GM18951 (cell line): ENCODE measurements at regions not wholly inside any gene's neighbourhood (a gene's known extent, or its start where the extent isn't known, plus 50 kb on each side); places are given as distances from the start of the nearest gene placed in this dataset.

Experiments
- POLR2A ChIP-seq: IDR thresholded peaks from 4 replicates; pipeline ENCODE4 v1.6.1; 2011; ENCODE audit warnings: mild to moderate bottlenecking; ENCODE audit not compliant: insufficient read length, insufficient read depth; ENCODE audit errors: extremely low read depth
- in situ Hi-C: fragments of 300-500 bp; cut with MboI; formaldehyde crosslinking; loops from one replicate; pipeline ENCODE4 v1.12.0; 2022; ENCODE audit warnings: low sequenced_read_pairs, mixed read lengths, inconsistent platforms; ENCODE audit not compliant: unreplicated experiment

DNA sequence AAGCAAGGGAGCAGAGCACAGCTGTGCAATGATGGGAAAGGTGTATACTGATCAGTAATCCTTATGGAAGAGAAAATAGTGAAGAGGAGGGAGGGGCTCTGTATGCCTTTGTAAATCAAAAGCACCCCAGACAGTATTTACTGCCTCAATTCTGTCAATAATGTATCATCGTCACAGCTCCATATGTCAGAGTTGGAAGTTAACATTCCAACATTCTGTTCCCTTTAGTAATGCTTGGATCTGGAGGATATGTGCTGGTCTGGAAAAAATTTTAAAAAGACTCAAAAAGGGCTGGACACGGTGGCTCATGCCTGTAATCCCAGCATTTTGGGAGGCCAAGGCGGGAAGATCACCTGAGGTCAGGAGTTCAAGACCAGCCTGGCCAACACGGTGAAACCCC, 310.4 kb downstream of the ACTL7B start:
- TF ChIP-seq POLR2A: no peak
- in situ Hi-C loops: loop anchor here (25.0 kb wide), 1 partner anchor 1083 kb away; no protein-coding TSS in a partner anchor

DNA sequence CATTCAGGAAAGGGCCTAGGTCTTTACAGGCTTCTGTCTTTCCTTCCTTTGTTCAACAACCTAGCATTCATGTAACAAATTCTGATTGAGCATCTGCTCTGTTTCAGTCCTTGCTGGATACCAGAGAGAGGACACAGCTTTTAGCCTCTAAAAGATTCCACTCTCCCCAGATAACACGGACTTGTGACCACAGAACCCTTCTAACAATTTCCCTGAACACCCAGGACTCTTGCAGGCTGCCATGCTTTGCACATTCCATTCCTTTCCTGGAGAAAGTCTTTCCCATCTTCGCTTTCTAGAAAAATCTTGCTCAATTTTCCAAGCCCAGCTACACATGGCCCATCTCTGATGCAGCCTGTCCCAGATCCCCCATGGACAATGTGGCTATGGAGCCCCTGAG, 310.9 kb downstream of the ACTL7B start:
- no peak for TF ChIP-seq POLR2A
- in situ Hi-C loops: loop anchor here (25.0 kb wide), 1 partner anchor 1083 kb away; no protein-coding TSS in a partner anchor

DNA sequence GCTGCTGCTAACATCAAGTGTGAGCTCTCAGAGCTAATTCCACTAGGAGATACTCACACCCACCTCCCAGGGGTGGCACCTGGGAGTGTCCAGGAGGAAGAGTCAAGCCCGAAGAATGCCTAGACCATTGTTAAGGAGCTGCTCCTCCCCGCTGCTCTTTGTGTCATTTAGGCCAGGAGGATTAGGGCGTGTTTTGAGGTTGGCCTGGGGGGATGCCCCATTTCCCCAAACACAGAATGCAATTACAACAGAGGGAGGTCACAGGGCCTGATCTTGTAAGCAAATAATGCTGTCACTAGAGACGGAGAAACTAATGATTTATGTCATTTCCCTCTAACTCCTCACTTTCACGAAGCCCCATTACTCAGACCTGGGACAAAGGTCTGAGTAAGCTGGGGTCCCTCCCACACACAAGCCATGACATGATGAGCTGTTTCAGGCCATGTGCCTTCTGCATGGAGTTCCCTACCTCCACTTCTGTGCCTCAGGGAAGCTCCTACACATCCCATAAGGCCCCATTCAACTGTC, 312.5 kb downstream of the ACTL7B start:
- in situ Hi-C loops: loop anchor here (25.0 kb wide), 1 partner anchor 1081 kb away; no protein-coding TSS in a partner anchor
- no peak for TF ChIP-seq POLR2A

DNA sequence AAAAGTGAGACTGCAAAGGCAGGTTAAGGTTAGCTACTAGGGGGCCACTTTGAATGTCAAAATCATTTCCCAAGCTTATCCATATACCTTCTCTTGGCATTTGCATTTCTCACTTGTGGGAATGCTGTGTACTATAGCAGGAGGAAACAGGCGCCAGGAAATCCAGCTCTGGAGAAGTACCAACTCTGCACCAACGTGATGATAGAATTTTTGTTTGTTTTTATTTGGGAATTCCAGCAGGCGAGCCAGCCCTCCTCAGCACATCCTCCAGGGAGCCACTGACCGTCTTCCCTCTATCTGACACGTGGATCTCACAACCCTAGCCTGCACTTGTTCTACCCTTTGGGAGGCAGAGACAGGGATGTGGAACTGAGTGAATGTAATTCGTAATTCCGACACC, 318.0 kb downstream of the ACTL7B start:
- in situ Hi-C loops: loop anchor here (25.0 kb wide), 1 partner anchor 1075 kb away; no protein-coding TSS in a partner anchor
- no peak for TF ChIP-seq POLR2A

DNA sequence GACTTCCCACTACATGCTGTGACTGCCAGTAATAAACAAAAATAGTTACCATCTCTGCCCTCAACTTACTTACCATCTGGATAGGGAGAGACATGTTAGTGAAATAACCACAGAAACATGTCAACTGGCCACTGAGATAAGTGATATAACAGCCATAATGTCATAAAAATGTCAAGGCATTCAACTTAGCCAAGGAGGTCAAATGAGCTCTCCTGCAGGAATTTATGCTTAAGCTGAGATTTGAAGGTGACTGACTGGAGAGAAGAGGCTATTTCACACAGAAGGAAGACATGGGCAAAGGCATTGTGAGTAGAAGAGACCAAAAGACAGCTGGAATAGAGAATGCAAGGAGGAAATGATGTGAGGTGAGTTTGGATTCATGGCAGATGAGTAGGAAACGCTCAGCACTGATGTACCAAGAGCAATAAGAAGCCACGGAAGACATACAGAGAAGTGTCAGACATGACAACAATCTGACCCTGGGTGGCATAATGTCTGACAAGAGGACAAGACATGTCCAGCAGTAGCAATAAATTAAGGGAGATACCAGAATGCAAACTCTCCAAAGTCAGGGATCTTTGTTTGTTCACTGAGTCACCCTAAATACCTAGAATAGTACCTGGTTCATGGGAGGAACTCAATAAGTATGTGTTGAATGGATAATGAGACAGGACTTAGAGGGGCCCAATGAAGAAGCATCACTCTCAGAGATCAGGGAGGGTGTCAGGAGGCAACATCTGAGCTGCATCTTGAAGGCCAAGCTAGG, 318.8 kb downstream of the ACTL7B start:
- in situ Hi-C loops: loop anchor here (25.0 kb wide), 1 partner anchor 1075 kb away; no protein-coding TSS in a partner anchor

DNA sequence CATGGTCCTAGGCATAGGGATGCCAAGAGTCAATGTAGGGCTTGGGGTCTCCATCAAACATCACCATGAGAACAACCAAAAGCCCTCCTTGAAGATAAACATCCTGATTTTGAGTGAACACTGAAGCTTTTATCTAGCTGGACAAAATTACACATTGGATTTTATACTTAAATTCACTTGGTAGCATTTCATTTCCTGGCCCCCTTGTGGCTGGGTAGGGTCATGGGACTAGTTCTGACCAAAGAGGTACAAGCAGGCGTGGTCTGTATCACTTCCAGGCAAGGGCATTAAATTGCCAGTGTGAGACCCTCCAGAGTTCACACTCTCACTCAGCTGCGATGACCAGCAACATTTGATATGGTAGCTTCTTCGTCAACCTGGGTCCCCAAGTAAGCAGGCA, 320.3 kb downstream of the ACTL7B start:
- TF ChIP-seq POLR2A: no peak
- in situ Hi-C loops: loop anchor here (25.0 kb wide), 1 partner anchor 1073 kb away; no protein-coding TSS in a partner anchor

More for the DNA sequence above, 318.8 kb downstream of the ACTL7B start:
- no peak for TF ChIP-seq POLR2A

DNA sequence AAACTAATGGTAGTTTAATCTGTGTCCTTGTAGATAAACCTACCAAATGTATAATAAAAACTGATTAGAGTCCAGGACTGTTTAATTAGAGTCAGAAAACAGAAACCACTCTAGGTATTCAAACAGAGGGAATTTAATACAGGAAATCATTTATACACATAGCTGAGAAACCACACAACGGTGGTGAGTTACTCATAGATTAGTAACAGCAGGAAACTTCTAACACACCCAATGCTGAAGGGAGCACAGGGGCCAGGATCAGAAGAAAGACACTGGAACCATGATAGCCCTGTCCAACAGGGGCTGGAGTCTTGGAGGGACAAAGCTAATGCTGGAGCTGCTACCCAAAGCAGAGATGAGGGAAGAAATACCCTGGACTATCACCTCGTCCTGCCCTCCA, 321.0 kb downstream of the ACTL7B start:
- in situ Hi-C loops: loop anchor here (25.0 kb wide), 1 partner anchor 1072 kb away; no protein-coding TSS in a partner anchor

DNA sequence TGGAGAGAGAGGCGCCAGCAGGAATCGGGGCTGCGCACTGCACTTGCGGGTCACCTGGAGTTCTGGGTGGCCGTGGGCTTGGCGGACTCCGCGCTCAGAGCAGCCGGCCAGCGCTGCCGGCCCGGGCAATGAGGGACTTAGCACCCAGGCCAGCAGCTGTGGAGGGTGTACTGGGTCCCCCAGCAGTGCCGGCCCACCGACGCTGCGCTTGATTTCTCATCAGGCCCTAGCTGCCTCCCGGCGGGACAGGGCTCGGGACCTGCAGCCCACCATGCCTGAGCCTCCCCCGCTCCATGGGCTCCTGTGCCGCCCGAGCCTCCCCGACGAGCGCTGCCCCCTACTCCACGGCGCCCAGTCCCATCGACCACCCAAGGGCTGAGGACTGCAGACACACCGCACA, 325.6 kb downstream of the ACTL7B start:
- no peak for TF ChIP-seq POLR2A
- in situ Hi-C loops: loop anchor here (25.0 kb wide), 1 partner anchor 1068 kb away; no protein-coding TSS in a partner anchor

More for the DNA sequence above, 321.0 kb downstream of the ACTL7B start:
- no peak for TF ChIP-seq POLR2A

DNA sequence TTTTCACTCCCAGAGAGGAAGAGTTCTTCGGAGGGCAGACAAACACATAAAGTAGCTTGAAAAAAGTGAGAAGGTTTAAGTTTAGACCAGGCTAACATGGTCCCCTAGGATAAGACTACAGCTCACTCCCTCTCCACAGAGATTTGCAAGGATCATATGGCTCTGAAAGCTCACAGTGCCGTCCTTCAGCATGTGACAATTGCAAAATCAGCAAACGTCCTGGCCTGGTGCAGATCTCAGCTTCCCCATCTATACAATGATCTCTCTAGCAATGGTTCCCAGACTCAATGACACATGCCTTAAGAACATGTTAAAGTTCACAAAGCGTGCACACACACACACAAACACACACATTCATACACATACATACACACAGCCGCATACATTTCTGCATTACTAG, 327.6 kb downstream of the ACTL7B start:
- TF ChIP-seq POLR2A: no peak
- in situ Hi-C loops: loop anchor here (25.0 kb wide), 1 partner anchor 1066 kb away; no protein-coding TSS in a partner anchor

DNA sequence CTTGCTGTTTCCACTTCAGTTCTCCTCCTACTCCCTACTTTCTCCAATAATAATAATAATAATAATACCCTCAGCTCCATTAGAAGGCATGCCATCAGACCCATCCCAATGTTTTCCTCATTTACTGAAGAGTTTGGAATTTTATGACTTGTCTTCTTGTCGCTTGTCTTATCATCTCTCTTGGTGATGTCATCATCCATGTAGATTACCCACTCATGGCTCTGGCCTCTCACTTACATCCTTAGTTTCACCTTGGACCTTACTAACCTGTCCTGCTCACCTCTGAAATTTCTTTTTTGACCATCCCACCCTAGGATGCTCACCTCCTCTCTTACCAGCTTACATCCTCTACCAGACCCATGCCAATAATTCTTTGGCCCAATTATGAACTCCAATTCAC, 329.3 kb downstream of the ACTL7B start:
- in situ Hi-C loops: loop anchor here (25.0 kb wide), 1 partner anchor 1064 kb away; no protein-coding TSS in a partner anchor
- TF ChIP-seq POLR2A: no peak

DNA sequence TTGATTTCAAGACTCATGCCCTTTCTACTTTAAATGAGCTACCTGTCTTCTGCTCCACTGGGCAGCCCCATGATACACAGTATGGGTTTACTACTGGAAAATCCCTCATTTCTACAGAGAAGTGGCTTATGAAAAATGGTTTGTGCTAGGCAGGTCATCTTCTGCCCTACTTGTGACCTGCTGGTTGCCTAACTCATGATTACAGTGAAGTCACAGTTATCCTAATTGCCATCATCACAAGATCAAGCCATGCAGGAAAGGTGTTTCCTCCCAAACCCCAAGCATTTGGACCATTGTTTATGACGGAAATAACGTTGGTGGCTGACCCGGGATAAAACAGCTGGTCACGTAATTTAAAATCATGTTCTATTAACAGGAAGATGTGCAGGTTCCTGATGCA, 330.6 kb downstream of the ACTL7B start:
- TF ChIP-seq POLR2A: no peak
- in situ Hi-C loops: loop anchor here (25.0 kb wide), 1 partner anchor 1063 kb away; no protein-coding TSS in a partner anchor

DNA sequence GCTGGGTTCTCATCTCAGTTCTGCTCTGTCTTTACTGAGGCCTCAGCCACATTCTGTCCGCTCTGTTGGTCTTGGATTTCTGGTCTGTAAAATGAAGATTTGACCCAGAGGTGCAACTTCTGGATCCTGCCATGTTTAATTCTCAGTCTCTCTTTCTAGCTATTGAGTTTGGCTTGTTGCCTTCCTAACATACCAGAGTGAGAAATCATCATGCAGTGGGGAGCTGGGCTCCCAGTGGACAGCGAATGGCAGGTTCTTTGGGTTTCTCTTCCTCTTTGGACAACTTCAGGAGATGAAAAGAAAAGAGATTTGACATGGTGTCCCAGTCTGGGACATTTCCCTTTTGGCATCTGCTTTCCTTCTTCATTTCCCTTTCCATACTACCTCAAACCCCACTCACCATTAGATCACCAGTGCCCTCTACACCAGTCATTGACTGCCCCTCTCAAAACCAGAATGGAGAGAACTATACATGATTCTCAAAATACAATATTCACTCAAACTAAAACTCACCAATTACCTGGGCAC, 334.7 kb downstream of the ACTL7B start:
- TF ChIP-seq POLR2A: no peak
- in situ Hi-C loops: no loop called here

DNA sequence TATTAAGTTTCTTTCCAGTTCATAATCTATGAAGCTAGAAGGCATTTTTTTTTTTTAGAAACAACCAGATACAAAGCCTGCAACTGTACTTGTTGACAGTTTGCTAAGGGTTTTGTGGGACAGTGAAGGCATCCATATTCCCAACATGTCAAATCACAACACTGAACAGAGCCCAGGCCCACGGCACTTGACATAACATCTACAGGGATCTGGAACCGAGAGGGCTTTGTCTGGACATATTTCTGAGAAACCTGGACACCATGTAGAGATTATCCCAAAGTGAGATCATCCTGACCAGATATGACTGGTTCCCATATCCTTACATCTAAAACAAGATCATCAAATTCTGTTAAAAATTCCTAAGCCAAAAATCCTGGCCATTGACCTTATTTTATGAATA, 336.3 kb downstream of the ACTL7B start:
- in situ Hi-C loops: no loop called here
- TF ChIP-seq POLR2A: no peak

DNA sequence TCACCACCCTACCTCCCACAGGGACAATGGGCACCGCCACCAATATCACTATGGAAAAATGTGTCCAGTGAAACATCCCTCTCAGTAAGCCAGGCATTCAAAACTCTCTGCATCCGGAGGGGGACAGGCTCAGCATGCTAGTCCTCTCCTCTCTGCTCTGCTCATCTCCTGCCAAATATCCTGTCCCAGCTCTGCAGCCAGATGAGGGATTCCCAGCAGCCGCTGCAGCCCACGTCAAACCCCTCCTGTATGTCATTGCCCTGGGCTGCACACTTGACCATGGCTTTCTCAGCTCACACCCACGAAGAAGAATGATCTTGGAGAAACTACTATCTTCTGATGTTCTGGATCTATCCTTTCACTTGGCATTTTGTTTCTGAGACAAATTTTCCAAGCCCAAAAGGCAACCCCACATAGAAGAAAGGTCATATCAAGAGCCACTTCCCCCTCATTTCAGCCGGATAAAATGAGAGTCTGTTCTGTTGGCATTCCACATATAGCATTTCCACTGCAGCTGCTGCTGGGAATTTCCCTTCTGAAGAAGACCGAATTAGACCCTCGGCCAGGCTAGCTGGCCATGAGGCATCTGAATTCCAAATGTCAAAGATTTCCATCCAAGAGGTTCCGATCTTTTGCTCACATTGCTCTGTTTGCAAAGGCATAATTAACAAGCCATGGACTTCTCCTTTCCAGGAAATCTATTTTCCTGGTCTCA, 338.0 kb downstream of the ACTL7B start:
- in situ Hi-C loops: no loop called here
- TF ChIP-seq POLR2A: no peak
